ENCODE measurements at regions not wholly inside any gene's neighbourhood (a gene's known extent, or its start where the extent isn't known, plus 50 kb on each side); places are given as distances from the start of the nearest gene placed in this dataset.
"Not testable (repeated sequence)": the region's sequence is repeated elsewhere in the genome, so short reads cannot be mapped to it uniquely, and the experiment has no call there.

DNA sequence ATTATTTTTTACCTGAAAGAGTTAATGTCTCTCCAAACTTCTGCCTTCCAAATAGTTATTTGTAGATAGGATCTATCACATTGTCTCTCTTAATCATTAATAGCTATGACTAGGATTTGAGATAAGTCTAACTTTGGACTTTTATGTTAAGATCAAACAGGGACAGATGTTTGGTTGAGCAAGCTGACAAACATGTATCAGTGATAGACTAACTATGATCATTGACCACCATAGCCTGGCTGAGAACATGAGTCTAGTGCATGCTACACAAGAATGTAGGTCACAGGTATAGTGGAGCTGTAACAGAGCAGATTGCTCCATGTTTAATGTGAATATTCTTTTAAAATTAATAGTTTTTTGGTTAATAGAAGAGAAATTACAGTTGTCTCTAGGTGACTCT, 52.0 kb downstream of the SYT15B start:
- CTCF ChIA-PET; POLR2A ChIA-PET; DNase-seq (ENCODE audit: extremely low spot score): not testable (repeated sequence)

DNA sequence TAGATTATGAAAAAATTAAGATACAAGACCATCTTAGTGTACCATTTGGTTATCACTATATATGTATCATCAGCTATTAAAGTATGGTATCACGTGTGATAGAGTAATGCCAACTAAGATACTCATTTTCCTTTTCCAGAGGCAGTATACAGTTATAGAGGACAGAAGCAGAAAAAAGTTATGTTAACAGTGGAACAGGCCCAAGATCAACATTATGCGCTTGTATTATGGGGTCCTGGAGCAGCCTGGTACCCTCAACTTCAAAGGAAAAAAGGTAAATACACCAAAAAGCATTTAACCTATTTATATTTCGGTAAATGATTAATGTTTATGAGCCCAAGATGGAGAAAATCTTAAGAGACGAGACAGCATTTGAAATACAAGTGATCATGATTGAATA, 52.9 kb downstream of the SYT15B start:
- POLR2A ChIA-PET; DNase-seq (ENCODE audit: extremely low spot score); CTCF ChIA-PET: not testable (repeated sequence)

DNA sequence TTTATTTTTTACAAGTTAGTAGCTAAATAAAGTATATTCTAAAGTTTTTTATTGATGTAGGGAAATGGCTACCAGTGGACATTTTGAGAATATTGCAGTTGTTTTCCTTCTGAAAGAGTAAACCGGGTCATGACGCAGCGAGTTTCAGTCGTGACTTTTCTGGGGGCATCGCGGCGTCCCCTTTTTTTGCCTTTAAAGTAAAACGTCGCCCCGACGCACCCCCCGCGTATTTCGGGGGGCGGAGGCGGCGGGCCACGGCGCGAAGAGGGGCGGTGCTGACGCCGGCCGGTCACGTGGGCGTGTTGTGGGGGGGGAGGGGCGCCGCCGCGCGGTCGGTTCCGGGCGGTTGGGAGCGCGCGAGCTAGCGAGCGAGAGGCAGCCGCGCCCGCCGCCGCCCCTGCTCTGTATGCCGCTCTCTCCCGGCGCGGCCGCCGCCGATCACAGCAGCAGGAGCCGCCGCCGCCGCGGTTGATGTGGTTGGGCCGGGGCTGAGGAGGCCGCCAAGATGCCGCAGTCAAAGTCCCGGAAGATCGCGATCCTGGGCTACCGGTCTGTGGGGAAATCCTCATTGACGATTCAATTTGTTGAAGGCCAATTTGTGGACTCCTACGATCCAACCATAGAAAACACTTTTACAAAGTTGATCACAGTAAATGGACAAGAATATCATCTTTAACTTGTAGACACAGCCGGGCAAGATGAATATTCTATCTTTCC, 57.5 kb downstream of the SYT15B start:
- DNase-seq (ENCODE audit: extremely low spot score); CTCF ChIA-PET; POLR2A ChIA-PET: not testable (repeated sequence)

DNA sequence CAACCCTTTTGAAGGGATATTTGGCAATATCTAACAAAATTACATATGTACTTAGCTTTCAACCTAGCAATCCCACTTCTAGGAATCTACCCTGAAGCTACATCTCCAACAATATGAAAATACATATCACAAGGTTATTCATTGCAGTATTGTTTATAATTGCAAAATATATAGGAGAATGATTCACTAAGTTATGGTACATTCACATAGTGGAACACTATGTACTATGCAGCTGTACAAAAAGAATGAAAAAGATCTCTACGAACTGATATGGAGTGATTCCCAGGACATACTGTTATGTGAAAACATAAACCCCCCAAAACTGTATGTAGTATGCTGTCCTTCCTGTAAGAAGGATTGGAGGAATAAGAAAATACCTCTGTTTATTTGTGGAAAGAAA, 62.1 kb downstream of the SYT15B start:
- CTCF ChIA-PET; POLR2A ChIA-PET; DNase-seq (ENCODE audit: extremely low spot score): not testable (repeated sequence)

DNA sequence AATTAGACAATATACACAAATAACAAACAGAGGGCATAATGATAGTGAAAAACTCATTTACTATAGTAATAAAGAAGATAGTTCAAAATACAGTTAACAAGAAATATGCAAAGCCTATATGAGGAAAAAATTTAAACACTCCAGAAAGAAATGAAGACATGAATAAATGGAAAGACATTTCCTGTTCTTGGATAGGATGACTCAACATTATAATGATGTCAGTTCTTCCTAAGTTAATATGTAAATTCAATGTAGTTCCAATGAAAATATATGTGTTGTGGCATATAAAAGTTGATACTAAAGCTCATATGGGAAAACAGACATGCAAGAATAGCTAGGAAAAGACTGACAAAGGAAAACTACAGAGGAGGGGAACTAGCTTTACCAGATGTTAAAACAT, 63.5 kb downstream of the SYT15B start:
- CTCF ChIA-PET; DNase-seq (ENCODE audit: extremely low spot score); POLR2A ChIA-PET: not testable (repeated sequence)

DNA sequence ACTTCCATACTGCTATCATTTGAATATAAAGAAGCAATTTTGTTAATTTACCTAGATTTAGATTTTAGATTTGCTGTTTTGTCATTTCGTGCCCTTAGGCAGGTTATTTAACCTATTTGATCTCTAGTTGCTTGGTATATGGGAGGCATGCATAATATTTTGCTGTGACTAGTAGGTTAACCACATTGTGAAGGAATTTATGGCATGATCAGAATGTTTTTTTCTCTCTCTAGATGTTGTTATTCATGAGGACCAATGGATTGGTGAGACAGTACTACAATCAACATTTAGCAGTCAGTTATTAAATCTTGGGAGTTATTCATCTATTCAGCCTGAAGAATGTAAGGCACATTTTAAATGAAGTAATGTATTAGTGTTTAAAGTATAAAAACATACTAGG, 67.2 kb downstream of the SYT15B start:
- DNase-seq (ENCODE audit: extremely low spot score); POLR2A ChIA-PET; CTCF ChIA-PET: not testable (repeated sequence)

DNA sequence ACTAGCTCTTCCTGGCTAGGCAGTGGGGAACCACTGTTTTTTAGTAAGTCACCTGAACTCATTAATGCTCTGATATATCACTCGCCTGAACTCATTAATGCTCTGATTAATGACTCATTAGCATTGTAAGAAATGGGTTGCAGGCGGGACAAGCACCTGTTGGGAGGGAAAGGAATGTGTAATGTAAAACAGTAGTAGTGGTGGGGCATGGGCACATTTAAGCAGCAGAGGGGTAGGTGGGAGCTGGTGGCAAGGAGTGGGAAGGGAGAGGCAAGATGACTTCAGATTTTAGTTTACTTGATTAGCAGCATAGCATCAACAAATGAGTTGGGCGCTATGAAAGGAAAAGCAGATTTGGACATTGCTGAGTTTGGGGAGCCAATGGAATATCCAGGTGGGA, 68.2 kb downstream of the SYT15B start:
- POLR2A ChIA-PET; DNase-seq (ENCODE audit: extremely low spot score); CTCF ChIA-PET: not testable (repeated sequence)

DNA sequence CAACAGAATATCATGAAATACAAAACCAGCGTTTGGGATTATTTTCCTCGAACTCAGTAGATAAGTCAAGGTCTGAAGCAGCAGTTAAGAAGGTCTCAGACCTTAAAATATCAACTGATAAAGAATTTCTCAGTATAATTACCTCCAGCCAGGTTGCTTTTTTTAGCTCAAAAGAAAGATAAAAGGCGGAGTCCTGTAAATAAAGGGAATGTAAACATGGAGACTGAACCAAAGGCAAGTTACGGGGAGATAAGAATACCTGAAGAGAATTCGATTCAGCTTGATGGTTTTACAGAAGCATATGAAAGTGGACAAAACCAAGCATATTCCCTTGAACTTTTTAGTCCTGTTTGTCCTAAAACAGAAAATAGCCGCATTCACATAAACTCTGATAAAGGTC, 73.1 kb downstream of the SYT15B start:
- POLR2A ChIA-PET, CTCF ChIA-PET: not testable (repeated sequence)

DNA sequence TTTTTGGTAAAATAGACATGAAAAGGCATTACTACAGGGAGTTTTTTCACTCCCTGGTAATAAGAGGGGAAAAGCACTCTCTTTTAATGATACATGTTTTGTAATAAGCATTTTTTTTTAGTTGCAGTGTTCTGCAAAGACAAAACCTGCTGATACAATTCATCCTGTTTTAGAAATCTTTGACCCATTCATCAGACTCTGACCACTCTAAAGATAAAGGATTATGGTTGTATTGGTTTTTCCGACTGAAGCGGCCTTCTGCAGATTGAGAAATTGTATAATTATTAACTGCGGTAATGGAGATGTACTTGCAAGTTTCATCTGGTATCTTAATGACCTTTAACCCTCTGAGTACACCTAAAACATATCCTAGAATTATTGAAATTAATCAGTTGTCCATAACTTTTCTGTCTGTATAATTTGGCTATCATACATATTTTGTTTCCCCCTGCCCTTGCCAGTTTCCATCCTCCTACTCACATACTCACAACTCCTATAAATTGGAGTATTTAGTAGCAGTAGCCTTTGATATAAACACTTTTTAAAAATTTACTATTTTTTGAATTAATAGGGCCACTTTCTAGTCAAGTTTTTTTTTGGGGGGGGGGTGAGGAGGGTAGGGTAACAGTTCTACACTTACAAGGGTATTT, 79.4 kb downstream of the SYT15B start:
- POLR2A ChIA-PET; CTCF ChIA-PET; DNase-seq (ENCODE audit: extremely low spot score): not testable (repeated sequence)

More for the DNA sequence above, 73.1 kb downstream of the SYT15B start:
- not testable (repeated sequence) for DNase-seq (ENCODE audit: extremely low spot score)

DNA sequence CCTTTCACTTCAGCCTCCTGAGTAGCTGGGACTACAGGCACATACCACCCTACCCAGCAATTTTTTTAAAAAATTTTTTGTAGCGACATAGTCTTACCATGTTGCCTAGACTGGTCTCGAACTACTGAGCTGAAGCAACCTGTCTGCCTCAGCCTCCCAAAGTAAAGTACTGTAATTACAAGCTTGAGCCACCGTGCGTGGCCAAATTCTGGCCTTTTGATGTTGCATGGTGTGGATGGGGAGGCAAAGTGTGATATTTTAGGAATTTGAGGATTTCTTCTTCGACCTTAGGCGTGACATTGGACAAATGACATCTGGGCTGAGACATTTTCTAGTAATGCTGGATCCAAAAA, 81.8 kb downstream of the SYT15B start:
- POLR2A ChIA-PET; DNase-seq (ENCODE audit: extremely low spot score); CTCF ChIA-PET: not testable (repeated sequence)

DNA sequence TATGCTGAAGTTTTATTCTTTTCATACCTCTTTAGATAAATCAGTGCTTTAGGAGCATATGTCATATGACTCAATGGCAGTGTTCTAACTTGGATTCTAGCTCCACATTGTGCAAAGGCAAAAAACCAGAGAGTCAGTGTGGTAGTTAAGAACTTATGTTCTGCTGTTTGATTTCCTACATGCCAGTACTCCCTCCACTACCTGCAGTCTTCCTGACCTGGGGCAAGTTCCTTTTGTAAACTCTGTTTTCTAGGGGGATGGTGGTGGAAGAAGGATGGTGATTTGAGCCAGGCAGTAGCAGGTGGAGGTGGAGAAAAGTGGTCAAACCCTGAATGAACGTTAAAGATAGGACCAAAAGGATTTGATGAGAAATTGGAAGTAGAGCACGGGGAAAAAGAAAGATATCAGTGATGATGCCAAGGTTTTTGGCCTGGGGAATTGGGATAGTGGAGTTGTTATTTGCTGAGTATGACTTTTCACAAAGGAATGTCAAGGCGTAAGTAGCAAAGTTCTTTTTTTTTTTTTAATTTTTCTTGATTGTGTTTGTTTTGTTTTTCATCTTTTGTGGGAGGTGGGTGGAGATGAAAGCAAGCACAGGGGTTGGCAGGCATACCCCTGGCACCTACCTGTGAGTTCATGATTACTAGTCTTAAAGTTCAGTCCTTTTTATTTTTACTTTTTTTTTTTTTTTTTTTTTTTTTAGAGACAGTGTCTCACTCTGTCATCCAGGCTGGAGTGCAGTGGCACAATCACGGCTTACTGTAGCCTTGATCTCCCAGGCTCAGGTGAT, 82.3 kb downstream of the SYT15B start:
- CTCF ChIA-PET; POLR2A ChIA-PET; DNase-seq (ENCODE audit: extremely low spot score): not testable (repeated sequence)

DNA sequence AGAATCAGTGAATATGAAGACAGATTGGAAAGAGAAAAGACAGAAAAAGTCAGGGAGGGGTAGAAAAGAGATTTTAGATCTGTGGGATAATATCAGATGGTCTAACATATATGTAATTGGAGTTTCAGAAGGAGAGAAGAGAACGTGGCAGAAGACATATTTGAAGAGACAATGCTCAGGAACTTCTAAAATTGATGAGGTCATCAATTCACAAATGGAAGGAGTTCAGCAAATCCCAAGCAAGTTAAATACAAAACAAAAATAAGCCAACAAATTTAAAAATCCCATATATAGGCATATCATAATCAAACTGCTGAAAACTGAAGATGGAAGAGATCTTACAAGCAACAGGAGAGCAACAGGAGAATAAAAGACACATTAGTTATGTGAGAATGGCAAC, 87.3 kb downstream of the SYT15B start:
- DNase-seq (ENCODE audit: extremely low spot score); POLR2A ChIA-PET; CTCF ChIA-PET: not testable (repeated sequence)

DNA sequence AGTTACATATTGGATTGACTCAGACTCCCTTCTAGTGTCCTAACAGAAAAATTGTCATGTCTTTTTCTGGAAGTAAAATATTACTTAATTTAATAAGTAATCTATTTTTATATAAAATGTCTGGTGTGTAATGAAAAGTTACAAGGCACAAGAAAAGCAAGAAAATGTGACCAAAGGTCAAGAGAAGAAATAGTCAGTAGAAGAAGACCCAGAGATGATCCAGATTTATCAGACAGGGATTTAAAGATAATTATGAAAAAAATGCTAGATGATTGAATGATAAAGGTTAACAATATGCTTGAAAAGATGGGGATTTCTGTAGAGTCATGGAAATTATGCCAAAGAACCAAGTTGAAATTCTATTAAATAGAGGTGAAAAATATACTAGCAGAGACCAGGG, 87.8 kb downstream of the SYT15B start:
- POLR2A ChIA-PET; DNase-seq (ENCODE audit: extremely low spot score); CTCF ChIA-PET: not testable (repeated sequence)

DNA sequence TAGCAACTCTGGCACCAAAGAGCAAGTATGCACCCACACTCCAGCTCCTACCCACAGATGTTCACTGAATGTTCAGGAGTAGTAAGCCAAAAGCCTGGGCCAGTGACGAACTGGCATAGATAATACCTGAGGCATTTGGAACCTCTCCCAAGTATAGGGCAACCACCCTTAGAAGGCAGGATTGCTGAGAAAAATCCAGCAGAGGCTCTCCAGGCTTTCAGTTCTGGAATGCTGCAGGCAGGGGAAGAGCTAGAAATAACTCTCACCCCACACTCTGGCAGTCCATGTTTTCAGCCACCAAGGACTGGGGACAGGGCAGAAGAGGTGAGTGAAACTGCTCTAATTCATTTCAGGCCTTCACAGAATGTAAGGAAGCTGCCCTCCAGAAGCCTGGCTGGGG, 90.3 kb downstream of the SYT15B start:
- CTCF ChIA-PET; DNase-seq (ENCODE audit: extremely low spot score); POLR2A ChIA-PET: not testable (repeated sequence)

DNA sequence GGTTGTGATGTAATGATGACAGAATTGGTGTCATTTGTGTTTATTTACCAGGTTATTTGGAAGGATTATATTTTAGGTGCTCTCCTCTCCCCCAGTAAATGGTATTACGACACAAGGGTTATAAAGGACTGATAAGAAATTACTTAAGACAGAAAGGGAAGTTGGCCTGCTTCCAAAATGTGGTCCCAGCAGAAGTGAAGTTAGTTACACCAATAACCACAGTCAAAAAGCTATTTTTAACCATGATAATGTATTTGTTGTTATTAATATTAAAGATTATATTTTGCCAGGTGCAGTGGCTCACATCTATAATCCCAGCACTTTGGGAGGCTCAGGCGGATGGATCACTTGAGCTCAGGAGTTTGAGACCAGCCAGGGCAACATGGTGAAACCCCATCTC, 92.5 kb downstream of the SYT15B start:
- CTCF ChIA-PET; POLR2A ChIA-PET; DNase-seq (ENCODE audit: extremely low spot score): not testable (repeated sequence)

DNA sequence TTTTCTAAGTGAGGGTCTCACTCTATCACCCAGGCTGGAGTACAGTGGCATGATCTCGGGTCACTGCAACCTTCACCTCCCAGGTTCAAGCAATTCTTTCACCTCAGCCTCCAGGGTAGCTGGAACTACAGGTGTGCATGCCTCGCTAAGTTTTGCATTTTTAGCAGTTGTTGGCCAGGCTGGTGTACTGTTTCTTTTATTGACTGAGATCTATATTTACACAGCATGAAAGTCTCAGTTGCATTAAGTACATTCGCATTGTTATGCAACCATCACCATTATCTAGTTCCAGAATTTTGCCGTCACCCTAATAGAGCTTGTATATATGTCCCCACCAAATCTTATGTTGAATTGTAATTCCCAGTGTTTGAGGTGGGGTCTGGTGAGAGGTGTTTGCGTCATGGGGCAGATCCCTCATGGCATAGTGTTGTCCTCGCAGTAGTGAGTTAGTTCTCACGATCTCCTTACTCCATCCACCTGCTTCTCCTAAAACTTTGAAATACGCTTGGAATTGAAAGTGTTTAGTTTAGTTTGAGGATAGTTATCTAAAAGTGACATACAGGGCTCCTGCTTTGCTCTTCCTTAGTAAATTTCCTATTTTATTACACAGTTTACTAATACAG, 101.3 kb downstream of the SYT15B start:
- CTCF ChIA-PET; DNase-seq (ENCODE audit: extremely low spot score); POLR2A ChIA-PET: not testable (repeated sequence)

DNA sequence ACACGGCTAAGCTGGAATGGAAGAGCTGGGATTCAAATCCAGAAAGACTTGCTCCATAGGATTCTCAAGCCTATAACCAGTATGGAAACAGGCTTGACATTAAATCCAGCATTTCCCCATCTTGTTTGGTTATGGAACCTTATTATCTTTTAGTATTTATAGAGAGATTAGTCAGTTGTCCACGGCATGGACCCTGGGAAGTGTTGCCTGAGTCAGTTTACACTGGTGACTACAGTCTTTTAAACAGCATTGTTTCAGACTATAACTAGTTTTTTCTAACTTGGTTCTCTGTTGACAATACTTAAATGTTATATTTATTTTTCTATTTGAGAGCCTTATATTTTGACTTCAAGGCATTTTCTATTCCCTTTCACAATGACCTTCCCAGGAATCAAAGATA, 106.7 kb downstream of the SYT15B start:
- CTCF ChIA-PET; POLR2A ChIA-PET; DNase-seq (ENCODE audit: extremely low spot score): not testable (repeated sequence)

DNA sequence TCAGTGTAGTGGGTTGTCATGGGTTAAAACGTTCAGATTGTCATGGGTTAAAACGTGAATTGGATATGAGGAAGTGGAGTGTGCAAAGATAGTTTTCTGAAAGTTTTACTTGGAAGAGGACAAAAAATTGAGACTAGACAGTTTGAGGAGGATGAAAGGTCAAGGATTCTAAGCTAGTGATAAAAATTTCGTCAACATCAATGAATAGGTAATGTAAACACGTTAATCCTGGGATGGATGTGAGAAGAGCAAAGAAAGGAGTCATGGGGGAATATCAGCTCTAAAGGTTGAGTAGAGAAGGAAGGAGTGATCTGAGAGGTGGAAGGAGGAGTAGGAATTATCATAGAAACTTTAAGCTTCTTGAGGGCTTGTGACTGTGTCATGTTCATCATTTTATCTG, 109.2 kb downstream of the SYT15B start:
- POLR2A ChIA-PET; CTCF ChIA-PET; DNase-seq (ENCODE audit: extremely low spot score): not testable (repeated sequence)

DNA sequence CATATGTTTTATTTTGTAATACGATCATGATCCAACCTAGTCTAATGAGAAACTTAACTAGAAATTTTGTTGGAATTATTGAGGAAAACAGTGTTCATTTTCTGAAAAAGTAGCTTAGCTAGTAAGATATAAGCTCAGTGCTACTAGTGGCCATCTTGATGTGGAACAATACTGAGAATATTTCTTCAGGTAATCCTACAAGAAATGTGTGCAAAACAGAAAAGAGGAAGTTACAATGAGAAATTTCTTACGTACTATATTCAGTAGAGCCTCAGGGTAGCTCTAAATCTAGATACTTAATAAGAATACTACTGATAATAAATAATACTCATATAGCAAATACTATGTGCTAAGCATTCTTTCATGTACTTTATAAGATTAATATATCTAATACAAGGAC, 114.8 kb downstream of the SYT15B start:
- CTCF ChIA-PET; POLR2A ChIA-PET; DNase-seq (ENCODE audit: extremely low spot score): not testable (repeated sequence)
